ENCODE measurements at regions not wholly inside any gene's neighbourhood (a gene's known extent, or its start where the extent isn't known, plus 50 kb on each side); places are given as distances from the start of the nearest gene placed in this dataset.

- Histone ChIP-seq H3K4me3 (ENCODE audit: low read length) (no peak overlapping the region), H3K9me3 (ENCODE audit: control insufficient read depth, low read length) (no peaks in the 10 kb centered on the region), H3K4me1 (ENCODE audit: control insufficient read depth, insufficient read depth, low read length) (no peaks in the 10 kb centered on the region), H3K36me3 (ENCODE audit: control insufficient read depth, insufficient read depth, low read length) (no peaks in the 10 kb centered on the region), H3K27me3 (ENCODE audit: control insufficient read depth, insufficient read depth, low read length, poor library complexity, severe bottlenecking) (no peaks in the 10 kb centered on the region), H3K9ac (ENCODE audit: extremely low read depth, low read length, poor library complexity, severe bottlenecking) (no peak overlapping the region), H3K27ac (ENCODE audit: low read depth, low read length) (no peak overlapping the region)
- Mint-ChIP-seq H3K27me3 (ENCODE audit: insufficient read depth) (no peaks in the 10 kb centered on the region), H3K36me3 (ENCODE audit: low read depth) (no peaks in the 10 kb centered on the region), H3K27ac (no peak overlapping the region), H3K4me3 (no peak overlapping the region), H3K4me1 (no peaks in the 10 kb centered on the region), H3K9me3 (no peaks in the 10 kb centered on the region)
- TF ChIP-seq CTCF (conservative IDR thresholded peaks at IDR 0.05): no peak
- 100% methylated on average over 1 of the region's 3 CpGs; no CpG with 5 or more reads in 1 of the 2 experiments for WGBS, 2 experiments (ENCODE audit: insufficient coverage in 1 of 2, insufficient read length in 1 of 2)
- no peak for DNase-seq
These were observed 289.7 kb upstream of the ANXA10 start for GRCh38 chr4:167802463-167803212.

GRCh38 chr4:167811958-167812357 is 280.4 kb upstream of the ANXA10 start:
- no peaks in the 10 kb centered on the region for H3K27me3 Mint-ChIP-seq (ENCODE audit: insufficient read depth)
- H3K9me3 Mint-ChIP-seq: peaks cover 17% of the 10 kb centered on the region
- H3K4me3 Mint-ChIP-seq: no peak overlapping the region
- no peak overlapping the region for H3K9ac ChIP-seq (ENCODE audit: extremely low read depth, low read length, poor library complexity, severe bottlenecking)
- no peaks in the 10 kb centered on the region for H3K4me1 ChIP-seq (ENCODE audit: control insufficient read depth, insufficient read depth, low read length)
- H3K9me3 ChIP-seq (ENCODE audit: control insufficient read depth, low read length): peaks cover 10% of the 10 kb centered on the region
- H3K36me3 ChIP-seq (ENCODE audit: control insufficient read depth, insufficient read depth, low read length): no peaks in the 10 kb centered on the region
- no peaks in the 10 kb centered on the region for H3K27me3 ChIP-seq (ENCODE audit: control insufficient read depth, insufficient read depth, low read length, poor library complexity, severe bottlenecking)
- DNase-seq: no peak
- TF ChIP-seq CTCF (conservative IDR thresholded peaks at IDR 0.05): no peak
- H3K27ac ChIP-seq (ENCODE audit: low read depth, low read length): no peak overlapping the region
- WGBS, 2 experiments (ENCODE audit: insufficient coverage in 1 of 2, insufficient read length in 1 of 2): 90% methylated on average over 1 of the region's 1 CpG; no CpG with 5 or more reads in 1 of the 2 experiments
- no peak overlapping the region for H3K4me3 ChIP-seq (ENCODE audit: low read length)
- H3K4me1 Mint-ChIP-seq: no peaks in the 10 kb centered on the region
- no peak overlapping the region for H3K27ac Mint-ChIP-seq
- H3K36me3 Mint-ChIP-seq (ENCODE audit: low read depth): no peaks in the 10 kb centered on the region

- no peak for TF ChIP-seq CTCF (conservative IDR thresholded peaks at IDR 0.05)
- 84 to 90% methylated on average over 1 to 2 of the region's 2 CpGs for WGBS, 2 experiments (ENCODE audit: insufficient coverage in 1 of 2, insufficient read length in 1 of 2)
- no peaks in the 10 kb centered on the region for H3K27me3 ChIP-seq (ENCODE audit: control insufficient read depth, insufficient read depth, low read length, poor library complexity, severe bottlenecking)
- no peak overlapping the region for H3K4me3 Mint-ChIP-seq
- DNase-seq: no peak
- H3K27ac ChIP-seq (ENCODE audit: low read depth, low read length): no peak overlapping the region
- H3K4me1 ChIP-seq (ENCODE audit: control insufficient read depth, insufficient read depth, low read length): no peaks in the 10 kb centered on the region
- H3K9ac ChIP-seq (ENCODE audit: extremely low read depth, low read length, poor library complexity, severe bottlenecking): no peak overlapping the region
- H3K36me3 ChIP-seq (ENCODE audit: control insufficient read depth, insufficient read depth, low read length): no peaks in the 10 kb centered on the region
- H3K4me3 ChIP-seq (ENCODE audit: low read length): no peak overlapping the region
- H3K27ac Mint-ChIP-seq: no peak overlapping the region
- H3K36me3 Mint-ChIP-seq (ENCODE audit: low read depth): no peaks in the 10 kb centered on the region
- no peaks in the 10 kb centered on the region for H3K9me3 Mint-ChIP-seq
- no peaks in the 10 kb centered on the region for H3K27me3 Mint-ChIP-seq (ENCODE audit: insufficient read depth)
- H3K4me1 Mint-ChIP-seq: peaks cover 10% of the 10 kb centered on the region
- no peaks in the 10 kb centered on the region for H3K9me3 ChIP-seq (ENCODE audit: control insufficient read depth, low read length)
These were observed 266.1 kb upstream of the ANXA10 start for GRCh38 chr4:167826281-167826680.

Data from endodermal cell (in vitro differentiated cells).